ENCODE measurements at regions not wholly inside any gene's neighbourhood (a gene's known extent, or its start where the extent isn't known, plus 50 kb on each side); places are given as distances from the start of the nearest gene placed in this dataset.
"Not testable (repeated sequence)": the region's sequence is repeated elsewhere in the genome, so short reads cannot be mapped to it uniquely, and the experiment has no call there.

DNA sequence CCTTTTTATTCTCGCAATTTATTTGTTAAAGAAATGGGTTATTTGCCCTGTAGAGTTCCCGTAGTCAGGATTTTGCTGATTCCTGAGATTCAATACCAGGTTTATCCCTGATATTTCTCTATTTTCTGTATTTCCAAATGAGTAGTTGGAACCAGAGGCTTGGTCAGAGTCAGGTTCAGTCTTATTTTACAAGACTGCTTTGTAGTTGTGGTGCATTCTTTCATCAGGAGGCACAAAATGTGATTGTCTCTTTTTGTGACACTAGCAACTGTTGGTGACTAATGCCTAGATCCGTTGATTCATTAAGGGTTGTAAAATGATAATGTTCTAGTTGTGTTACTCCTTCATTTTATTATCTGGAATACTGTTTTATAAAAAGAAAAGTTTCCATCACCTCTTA lies 95.5 kb upstream of the TPTE start:
- ChIA-PET POLR2A (no interaction called here), CTCF (no interaction called here)
- Histone ChIP-seq H3K36me3 (ENCODE audit: control insufficient read depth, insufficient read depth, low read length) (no peaks in the 10 kb centered on the region), H3K27me3 (ENCODE audit: control insufficient read depth, insufficient read depth, low read length) (no peaks in the 10 kb centered on the region), H3K4me3 (ENCODE audit: low read depth in 2 of 2, low read length in 2 of 2) (no peak overlapping the region), H3K4me1 (ENCODE audit: control insufficient read depth, insufficient read depth, low read length) (no peaks in the 10 kb centered on the region), H3K27ac (ENCODE audit: low read length) (no peak overlapping the region), H3K9me3 (ENCODE audit: control insufficient read depth, insufficient read depth, low read depth, low read length) (peaks cover 4% of the 10 kb centered on the region; the same call in 1 of the 2 replicates)
- no peak for ATAC-seq
- intact Hi-C loops (cut with micrococcal nuclease; ENCODE audit: unreplicated experiment) (no loop called here), in situ Hi-C loops (cut with HindIII; ENCODE audit: low pct_unique_long_range_greater_than_20kb, low sequenced_read_pairs) (no loop called here)
- BruUV-seq (replicated peaks) = no TSS peak
- no peak for DNase-seq (ENCODE audit: low read depth, low spot score)
- no peak for TF ChIP-seq POLR2AphosphoS5 (IDR thresholded peaks at IDR 0.05; ENCODE audit: low read depth, low read length)
- TF ChIP-seq CTCF (IDR thresholded peaks at IDR 0.05) = no peak
- TF ChIP-seq, protein P1, sequence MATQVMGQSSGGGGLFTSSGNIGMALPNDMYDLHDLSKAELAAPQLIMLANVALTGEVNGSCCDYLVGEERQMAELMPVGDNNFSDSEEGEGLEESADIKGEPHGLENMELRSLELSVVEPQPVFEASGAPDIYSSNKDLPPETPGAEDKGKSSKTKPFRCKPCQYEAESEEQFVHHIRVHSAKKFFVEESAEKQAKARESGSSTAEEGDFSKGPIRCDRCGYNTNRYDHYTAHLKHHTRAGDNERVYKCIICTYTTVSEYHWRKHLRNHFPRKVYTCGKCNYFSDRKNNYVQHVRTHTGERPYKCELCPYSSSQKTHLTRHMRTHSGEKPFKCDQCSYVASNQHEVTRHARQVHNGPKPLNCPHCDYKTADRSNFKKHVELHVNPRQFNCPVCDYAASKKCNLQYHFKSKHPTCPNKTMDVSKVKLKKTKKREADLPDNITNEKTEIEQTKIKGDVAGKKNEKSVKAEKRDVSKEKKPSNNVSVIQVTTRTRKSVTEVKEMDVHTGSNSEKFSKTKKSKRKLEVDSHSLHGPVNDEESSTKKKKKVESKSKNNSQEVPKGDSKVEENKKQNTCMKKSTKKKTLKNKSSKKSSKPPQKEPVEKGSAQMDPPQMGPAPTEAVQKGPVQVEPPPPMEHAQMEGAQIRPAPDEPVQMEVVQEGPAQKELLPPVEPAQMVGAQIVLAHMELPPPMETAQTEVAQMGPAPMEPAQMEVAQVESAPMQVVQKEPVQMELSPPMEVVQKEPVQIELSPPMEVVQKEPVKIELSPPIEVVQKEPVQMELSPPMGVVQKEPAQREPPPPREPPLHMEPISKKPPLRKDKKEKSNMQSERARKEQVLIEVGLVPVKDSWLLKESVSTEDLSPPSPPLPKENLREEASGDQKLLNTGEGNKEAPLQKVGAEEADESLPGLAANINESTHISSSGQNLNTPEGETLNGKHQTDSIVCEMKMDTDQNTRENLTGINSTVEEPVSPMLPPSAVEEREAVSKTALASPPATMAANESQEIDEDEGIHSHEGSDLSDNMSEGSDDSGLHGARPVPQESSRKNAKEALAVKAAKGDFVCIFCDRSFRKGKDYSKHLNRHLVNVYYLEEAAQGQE (IDR thresholded peaks at IDR 0.05; ENCODE audit: insufficient read depth in 1 of 2, low read depth in 2 of 2, low read length in 1 of 2) = no peak
- TF ChIP-seq SIN3A (IDR thresholded peaks at IDR 0.05; ENCODE audit: borderline replicate concordance, insufficient read depth, low read depth, low read length) = no peak
- no peak for TF ChIP-seq TCF7L2 (IDR thresholded peaks at IDR 0.05; ENCODE audit: low read depth, low read length)

DNA sequence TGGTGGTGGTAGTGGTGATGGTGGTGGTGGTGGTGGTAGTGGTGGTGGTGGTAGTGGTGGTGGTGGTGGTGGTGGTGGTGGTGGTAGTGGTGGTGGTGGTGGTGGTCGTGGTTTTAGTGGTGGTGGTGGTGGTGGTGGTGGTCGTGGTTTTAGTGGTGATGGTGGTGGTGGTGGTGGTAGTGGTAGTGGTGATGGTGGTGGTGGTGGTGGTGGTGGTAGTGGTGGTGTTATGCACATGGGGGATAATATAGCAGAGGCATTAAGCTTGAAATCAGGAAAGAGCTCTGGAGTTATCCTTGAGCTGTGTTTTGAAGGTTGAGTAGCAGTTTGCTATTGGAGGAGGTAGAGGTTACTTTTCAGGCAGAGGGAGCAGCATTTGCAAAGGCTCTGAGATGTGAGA lies 94.6 kb upstream of the TPTE start:
- H3K9me3 ChIP-seq (ENCODE audit: control insufficient read depth, insufficient read depth, low read depth, low read length) = not testable (repeated sequence)

DNA sequence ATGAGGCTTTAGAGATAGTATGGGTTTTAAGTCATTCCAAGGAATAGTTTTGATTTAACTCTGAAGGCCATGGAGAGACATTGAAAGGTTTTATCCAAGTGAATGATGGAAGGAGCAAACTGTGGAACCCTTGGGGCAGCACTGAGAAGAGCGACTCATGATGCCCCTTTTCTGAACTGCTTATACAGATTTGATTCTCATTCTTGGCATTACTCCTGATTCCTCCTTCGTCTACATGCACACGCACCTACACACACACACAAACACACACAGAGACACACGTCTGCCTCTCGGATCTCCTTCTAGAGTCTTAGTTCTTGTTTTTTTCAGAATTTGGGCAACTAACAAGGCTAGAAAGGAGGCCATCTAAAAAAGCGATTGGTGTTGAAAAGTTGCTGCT lies 94.1 kb upstream of the TPTE start:
- ATAC-seq; BruUV-seq (replicated peaks); DNase-seq (ENCODE audit: low read depth, low spot score); H3K27me3 ChIP-seq (ENCODE audit: control insufficient read depth, insufficient read depth, low read length); intact Hi-C loops (cut with micrococcal nuclease; ENCODE audit: unreplicated experiment); H3K27ac ChIP-seq (ENCODE audit: low read length); H3K4me1 ChIP-seq (ENCODE audit: control insufficient read depth, insufficient read depth, low read length); H3K36me3 ChIP-seq (ENCODE audit: control insufficient read depth, insufficient read depth, low read length); POLR2A ChIA-PET; H3K9me3 ChIP-seq (ENCODE audit: control insufficient read depth, insufficient read depth, low read depth, low read length); CTCF ChIA-PET; H3K4me3 ChIP-seq (ENCODE audit: low read depth in 2 of 2, low read length in 2 of 2); in situ Hi-C loops (cut with HindIII; ENCODE audit: low pct_unique_long_range_greater_than_20kb, low sequenced_read_pairs): not testable (repeated sequence)

More for the DNA sequence above, 94.6 kb upstream of the TPTE start:
- ATAC-seq; BruUV-seq (replicated peaks); in situ Hi-C loops (cut with HindIII; ENCODE audit: low pct_unique_long_range_greater_than_20kb, low sequenced_read_pairs); H3K27ac ChIP-seq (ENCODE audit: low read length); H3K27me3 ChIP-seq (ENCODE audit: control insufficient read depth, insufficient read depth, low read length); POLR2A ChIA-PET; H3K36me3 ChIP-seq (ENCODE audit: control insufficient read depth, insufficient read depth, low read length); H3K4me3 ChIP-seq (ENCODE audit: low read depth in 2 of 2, low read length in 2 of 2); CTCF ChIA-PET; intact Hi-C loops (cut with micrococcal nuclease; ENCODE audit: unreplicated experiment); DNase-seq (ENCODE audit: low read depth, low spot score); H3K4me1 ChIP-seq (ENCODE audit: control insufficient read depth, insufficient read depth, low read length): not testable (repeated sequence)

GRCh38 chr21:10428981-10429534 lies 92.3 kb upstream of the TPTE start:
- H3K27me3 ChIP-seq (ENCODE audit: control insufficient read depth, insufficient read depth, low read length); POLR2A ChIA-PET; BruUV-seq (replicated peaks); H3K36me3 ChIP-seq (ENCODE audit: control insufficient read depth, insufficient read depth, low read length); H3K27ac ChIP-seq (ENCODE audit: low read length); CTCF ChIA-PET; in situ Hi-C loops (cut with HindIII; ENCODE audit: low pct_unique_long_range_greater_than_20kb, low sequenced_read_pairs); ATAC-seq; H3K9me3 ChIP-seq (ENCODE audit: control insufficient read depth, insufficient read depth, low read depth, low read length); H3K4me3 ChIP-seq (ENCODE audit: low read depth in 2 of 2, low read length in 2 of 2); intact Hi-C loops (cut with micrococcal nuclease; ENCODE audit: unreplicated experiment); DNase-seq (ENCODE audit: low read depth, low spot score); H3K4me1 ChIP-seq (ENCODE audit: control insufficient read depth, insufficient read depth, low read length): not testable (repeated sequence)
